ENCODE measurements at regions not wholly inside any gene's neighbourhood (a gene's known extent, or its start where the extent isn't known, plus 50 kb on each side); places are given as distances from the start of the nearest gene placed in this dataset.
"Not testable (repeated sequence)": the region's sequence is repeated elsewhere in the genome, so short reads cannot be mapped to it uniquely, and the experiment has no call there.

DNA sequence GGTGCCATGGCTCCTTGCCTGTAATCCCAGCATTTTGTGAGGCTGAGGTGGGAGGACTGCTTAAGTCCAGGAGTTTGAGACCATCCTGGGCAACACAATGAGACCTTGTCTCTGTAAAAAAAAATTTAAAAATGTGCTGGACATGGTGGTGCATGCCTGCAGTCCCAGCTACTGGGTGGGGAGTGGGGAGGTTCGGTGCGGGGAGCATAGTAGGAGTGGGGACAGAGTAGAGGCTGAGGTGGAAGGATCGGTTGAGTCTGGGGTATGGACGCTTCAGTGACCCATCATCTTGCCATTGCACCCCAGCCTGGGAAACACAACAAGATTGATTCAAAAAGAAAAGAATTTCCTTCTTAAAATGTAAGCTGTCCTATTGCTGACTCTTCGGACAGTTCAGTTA, 1490.0 kb upstream of the GBE1 start:
- DNase-seq (no peak), ATAC-seq (no peak)
- Mint-ChIP-seq H3K4me3 (no peak overlapping the region), H3K4me1 (no peaks in the 10 kb centered on the region), H3K36me3 (ENCODE audit: low read depth) (no peaks in the 10 kb centered on the region), H3K9me3 (peaks cover 9% of the 10 kb centered on the region), H3K27me3 (no peaks in the 10 kb centered on the region), H3K27ac (no peak overlapping the region)

DNA sequence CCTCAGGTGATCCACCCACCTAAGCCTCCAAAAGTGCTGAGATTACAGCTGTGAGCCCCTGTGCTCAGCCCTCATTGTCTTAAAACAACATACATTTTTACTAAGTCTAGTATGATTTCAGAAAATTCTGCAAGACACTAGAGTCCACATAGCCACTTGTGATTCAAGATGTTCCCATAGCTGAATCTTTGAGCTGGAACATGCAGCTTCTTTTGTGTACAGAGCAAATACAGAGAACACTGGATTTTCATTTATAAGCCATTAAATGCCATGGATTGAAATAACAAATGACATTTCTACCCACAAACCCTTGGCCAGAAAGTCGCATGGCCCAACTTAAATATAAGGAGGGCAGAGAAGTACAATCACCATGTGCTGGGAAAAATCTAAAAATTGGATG, 1489.2 kb upstream of the GBE1 start:
- ATAC-seq (no peak), DNase-seq (no peak)
- Mint-ChIP-seq H3K27me3 (no peaks in the 10 kb centered on the region), H3K4me1 (no peaks in the 10 kb centered on the region), H3K4me3 (no peak overlapping the region), H3K9me3 (peaks cover 15% of the 10 kb centered on the region), H3K36me3 (ENCODE audit: low read depth) (no peaks in the 10 kb centered on the region), H3K27ac (no peak overlapping the region)

DNA sequence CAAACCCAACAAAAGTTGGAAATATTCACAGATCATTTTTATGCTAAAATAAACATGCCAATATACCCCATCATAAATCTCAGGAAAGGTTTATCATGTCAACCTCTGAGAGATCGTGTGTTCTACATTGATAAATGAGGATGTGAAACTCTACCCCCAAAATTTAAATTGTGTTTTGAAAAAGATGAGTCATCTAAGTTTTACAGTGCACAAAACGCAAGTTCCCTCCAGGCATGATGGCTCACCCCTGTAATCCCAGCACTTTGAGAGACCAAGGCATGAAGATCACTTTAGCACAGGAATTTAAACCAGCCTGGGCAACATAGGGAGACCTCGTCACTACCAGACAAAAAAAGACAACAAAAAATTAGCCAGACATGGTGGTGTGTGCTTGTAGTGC, 1487.0 kb upstream of the GBE1 start:
- Mint-ChIP-seq H3K27me3 (no peaks in the 10 kb centered on the region), H3K4me1 (no peaks in the 10 kb centered on the region), H3K4me3 (no peak overlapping the region), H3K9me3 (peaks cover 23% of the 10 kb centered on the region), H3K36me3 (ENCODE audit: low read depth) (no peaks in the 10 kb centered on the region), H3K27ac (no peak overlapping the region)
- DNase-seq (no peak), ATAC-seq (no peak)

DNA sequence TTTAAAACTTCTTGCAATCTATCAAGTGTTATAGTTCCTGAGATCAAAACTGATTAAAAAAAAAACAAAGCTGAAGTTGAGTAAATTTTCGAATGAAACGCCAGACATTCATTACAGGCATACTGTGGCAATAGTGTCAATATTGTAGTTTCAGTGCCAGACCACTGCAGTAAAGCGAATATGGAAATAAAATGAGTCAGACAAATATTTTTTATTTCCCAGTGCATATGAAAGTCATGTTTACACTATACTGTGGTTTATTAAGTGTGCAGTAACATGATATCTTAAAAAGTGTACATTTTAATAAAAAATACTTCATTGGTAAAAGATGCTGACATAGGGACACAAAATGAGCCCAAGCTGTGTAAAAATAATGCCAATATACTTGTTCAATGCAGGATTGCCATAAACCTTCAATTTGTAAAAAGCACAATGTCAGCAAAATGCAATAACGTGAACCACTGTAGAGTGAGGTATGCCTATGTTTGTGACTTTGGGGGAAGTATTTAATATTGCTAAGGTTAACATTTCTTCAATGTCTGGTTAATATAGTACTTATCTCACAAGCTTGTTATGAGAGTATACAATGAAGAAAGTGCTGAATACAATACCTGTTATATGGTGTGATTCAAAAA, 1473.9 kb upstream of the GBE1 start:
- no peak for ATAC-seq

DNA sequence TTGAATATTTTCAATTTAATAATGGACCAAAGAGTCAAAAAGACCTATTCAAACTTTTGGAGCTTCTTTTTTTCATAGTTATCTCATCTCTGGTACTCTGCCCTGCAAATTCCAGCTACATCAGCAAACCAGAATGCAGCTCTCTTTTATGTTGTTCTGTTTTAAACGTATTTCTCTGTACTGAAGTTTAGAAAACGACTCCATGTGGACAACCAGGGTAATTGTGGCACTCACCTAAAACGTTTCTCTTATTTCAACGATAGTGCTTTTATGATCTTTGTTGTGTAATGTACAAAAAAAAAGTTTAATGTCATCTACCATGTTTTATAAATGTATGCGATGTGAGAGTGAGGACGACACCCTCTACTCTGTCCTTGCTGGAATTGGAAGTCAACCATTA, 1472.3 kb upstream of the GBE1 start:
- Mint-ChIP-seq H3K4me3 (no peak overlapping the region), H3K27ac (no peak overlapping the region)
- ATAC-seq, result no peak

More for the DNA sequence above, 1473.9 kb upstream of the GBE1 start:
- no peak for DNase-seq
- Mint-ChIP-seq H3K27ac (no peak overlapping the region), H3K4me1 (no peaks in the 10 kb centered on the region), H3K36me3 (ENCODE audit: low read depth) (no peaks in the 10 kb centered on the region), H3K9me3 (peaks cover 8% of the 10 kb centered on the region), H3K27me3 (no peaks in the 10 kb centered on the region), H3K4me3 (no peak overlapping the region)

DNA sequence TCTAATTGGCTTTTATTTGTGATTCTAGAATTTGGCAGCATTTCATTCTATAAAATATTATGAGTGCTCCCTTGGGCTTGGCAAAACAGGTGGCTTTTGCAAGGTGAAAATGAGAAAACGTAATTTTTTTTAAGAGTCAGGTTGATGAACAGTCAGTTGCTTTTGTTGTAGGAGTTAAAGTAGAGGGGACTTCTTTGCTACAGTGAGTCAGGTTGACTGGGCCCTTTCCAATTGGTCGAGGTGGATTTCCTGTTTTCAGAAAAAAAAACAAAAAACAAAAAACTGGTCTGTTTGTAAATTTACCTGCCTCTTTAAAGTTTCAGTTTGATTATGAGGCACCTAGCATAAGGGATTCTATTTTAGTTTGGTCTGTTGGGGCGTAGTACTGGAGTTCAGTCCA, 1469.4 kb upstream of the GBE1 start:
- no peaks in the 10 kb centered on the region for H3K36me3 Mint-ChIP-seq (ENCODE audit: low read depth)
- H3K27me3 Mint-ChIP-seq, result no peaks in the 10 kb centered on the region
- no peaks in the 10 kb centered on the region for H3K4me1 Mint-ChIP-seq
- H3K9me3 Mint-ChIP-seq, result peaks cover 7% of the 10 kb centered on the region
- no peak overlapping the region for H3K27ac Mint-ChIP-seq
- DNase-seq (no peak), ATAC-seq (no peak)
- H3K4me3 Mint-ChIP-seq, result no peak overlapping the region

More for the DNA sequence above, 1472.3 kb upstream of the GBE1 start:
- H3K27me3 Mint-ChIP-seq, result no peaks in the 10 kb centered on the region
- no peaks in the 10 kb centered on the region for H3K36me3 Mint-ChIP-seq (ENCODE audit: low read depth)
- peaks cover 7% of the 10 kb centered on the region for H3K9me3 Mint-ChIP-seq
- no peaks in the 10 kb centered on the region for H3K4me1 Mint-ChIP-seq
- DNase-seq, result no peak

DNA sequence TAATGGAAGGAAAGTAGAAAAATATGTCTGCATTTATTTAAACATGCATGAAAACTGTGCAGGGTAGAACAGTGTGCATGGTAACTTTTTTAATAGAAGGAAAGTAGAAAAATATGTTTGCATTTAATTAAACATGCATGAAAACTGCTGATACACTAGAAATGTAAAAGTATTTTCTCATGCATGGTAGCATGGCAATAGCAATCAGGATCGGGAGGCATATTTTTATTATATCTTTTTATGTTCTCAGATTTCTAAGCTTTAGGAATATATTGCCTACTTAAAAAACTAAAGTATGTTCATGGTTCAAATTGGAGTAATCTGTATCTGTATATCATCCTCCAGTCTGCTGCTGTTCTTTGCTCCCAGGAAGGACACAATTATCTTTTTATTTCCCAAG, 1468.9 kb upstream of the GBE1 start:
- Mint-ChIP-seq H3K9me3 (peaks cover 7% of the 10 kb centered on the region), H3K4me1 (no peaks in the 10 kb centered on the region), H3K27ac (no peak overlapping the region), H3K27me3 (no peaks in the 10 kb centered on the region), H3K36me3 (ENCODE audit: low read depth) (no peaks in the 10 kb centered on the region), H3K4me3 (no peak overlapping the region)
- DNase-seq (no peak), ATAC-seq (no peak)

DNA sequence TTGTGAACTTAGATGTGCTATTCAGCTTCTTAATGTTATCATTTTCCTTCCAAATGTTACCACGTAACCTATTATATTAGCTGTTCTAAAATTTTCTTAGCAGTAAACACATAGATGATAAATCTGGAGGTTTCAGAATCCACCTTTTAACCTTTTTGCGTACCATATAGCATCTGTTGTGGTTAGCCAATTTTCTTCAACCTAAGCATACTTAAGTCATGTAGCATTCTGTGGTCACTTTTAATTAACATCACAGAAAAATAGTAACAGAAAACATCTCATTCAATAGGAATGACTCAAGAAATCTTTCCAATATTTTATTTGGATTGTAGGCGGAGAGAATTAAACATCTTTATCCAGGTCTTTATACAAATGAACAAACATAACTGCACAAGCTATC, 1465.3 kb upstream of the GBE1 start:
- H3K27me3 Mint-ChIP-seq, result no peaks in the 10 kb centered on the region
- no peak overlapping the region for H3K4me3 Mint-ChIP-seq
- no peak for ATAC-seq
- no peak for DNase-seq
- no peak overlapping the region for H3K27ac Mint-ChIP-seq
- H3K4me1 Mint-ChIP-seq, result no peaks in the 10 kb centered on the region
- H3K9me3 Mint-ChIP-seq, result peaks cover 4% of the 10 kb centered on the region
- H3K36me3 Mint-ChIP-seq (ENCODE audit: low read depth), result no peaks in the 10 kb centered on the region

DNA sequence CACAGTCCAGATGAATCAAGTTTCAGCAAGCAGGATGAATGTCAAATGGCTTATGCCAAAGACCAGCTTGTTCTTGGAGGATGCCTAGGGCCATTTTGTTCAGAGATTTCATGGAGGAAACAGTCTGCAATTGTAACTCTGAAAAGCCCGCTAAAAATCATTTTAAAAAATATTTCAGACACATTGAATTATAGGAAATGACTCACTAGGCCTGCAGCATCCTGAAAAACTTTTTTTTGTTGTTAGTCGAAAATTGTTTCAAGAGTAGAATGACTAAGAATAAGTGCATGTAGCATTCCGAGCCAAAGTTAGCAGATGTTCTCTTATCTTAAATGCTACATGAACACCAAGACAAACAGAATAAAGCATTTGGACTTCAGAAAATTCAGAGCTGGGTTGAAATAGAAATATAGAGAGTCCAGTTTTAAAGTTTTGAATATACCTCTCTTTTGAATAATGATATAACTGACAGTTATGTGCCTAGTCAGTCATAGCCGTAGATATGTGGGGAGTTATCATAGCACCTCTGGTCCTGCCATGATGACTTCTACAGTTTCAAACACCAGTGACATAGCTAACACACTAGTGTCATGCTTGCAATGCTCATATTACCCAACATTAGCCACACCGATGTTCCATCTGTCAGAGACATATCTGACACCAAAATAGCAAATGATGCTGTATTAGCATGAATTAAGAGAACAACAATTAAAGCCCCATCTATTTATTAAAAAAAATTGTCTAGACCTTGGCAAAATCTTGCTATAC, 1462.8 kb upstream of the GBE1 start:
- no peak overlapping the region for H3K27ac Mint-ChIP-seq
- H3K4me1 Mint-ChIP-seq, result no peaks in the 10 kb centered on the region
- H3K4me3 Mint-ChIP-seq, result no peak overlapping the region
- ATAC-seq (no peak), DNase-seq (no peak)
- H3K27me3 Mint-ChIP-seq, result no peaks in the 10 kb centered on the region
- H3K36me3 Mint-ChIP-seq (ENCODE audit: low read depth), result no peaks in the 10 kb centered on the region
- H3K9me3 Mint-ChIP-seq, result peaks cover 3% of the 10 kb centered on the region

DNA sequence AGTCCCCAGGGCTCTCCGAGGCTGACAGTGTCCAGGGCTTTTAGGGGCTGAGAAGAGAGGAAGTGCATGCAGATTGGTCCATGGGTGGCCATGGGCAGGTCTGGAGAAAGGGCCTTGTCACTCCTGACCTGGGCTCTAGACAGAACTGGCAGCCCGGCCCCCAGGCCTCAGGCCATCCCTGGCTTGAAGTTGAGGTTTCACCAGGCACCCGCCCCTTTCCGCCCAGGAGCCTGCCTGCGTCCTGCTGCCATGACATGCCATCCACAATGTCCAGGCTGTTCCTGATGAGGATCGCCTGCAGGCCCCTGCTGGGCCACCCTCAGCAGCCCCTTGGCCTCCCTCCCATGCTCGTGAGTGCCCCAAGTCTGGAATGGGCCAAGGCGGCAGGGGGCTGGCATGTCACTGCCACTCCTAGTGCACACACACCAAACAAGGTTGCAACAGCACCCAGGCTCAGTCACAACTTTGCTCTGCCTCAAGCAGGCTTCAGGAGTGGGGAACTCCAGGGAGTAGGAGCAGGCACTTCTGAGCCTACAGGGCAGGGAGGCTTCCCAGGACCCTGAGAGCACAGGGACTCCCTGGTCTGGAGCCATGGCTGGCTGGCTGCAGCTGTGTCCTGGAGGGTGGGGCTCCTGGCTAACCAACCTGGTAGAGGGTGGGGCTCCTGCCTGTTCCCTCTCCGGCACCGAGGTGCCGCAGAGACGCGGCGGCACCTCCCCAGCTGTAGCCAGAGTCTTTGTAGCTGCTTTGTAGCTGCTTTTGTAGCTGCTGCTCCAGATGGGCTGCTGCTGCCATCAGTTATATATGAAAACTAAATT, 1457.1 kb upstream of the GBE1 start:
- no peak overlapping the region for H3K4me3 Mint-ChIP-seq
- H3K4me1 Mint-ChIP-seq, result no peaks in the 10 kb centered on the region
- H3K27ac Mint-ChIP-seq, result no peak overlapping the region
- ATAC-seq, result no peak
- no peaks in the 10 kb centered on the region for H3K36me3 Mint-ChIP-seq (ENCODE audit: low read depth)
- DNase-seq, result no peak
- no peaks in the 10 kb centered on the region for H3K27me3 Mint-ChIP-seq
- peaks cover 8% of the 10 kb centered on the region for H3K9me3 Mint-ChIP-seq

DNA sequence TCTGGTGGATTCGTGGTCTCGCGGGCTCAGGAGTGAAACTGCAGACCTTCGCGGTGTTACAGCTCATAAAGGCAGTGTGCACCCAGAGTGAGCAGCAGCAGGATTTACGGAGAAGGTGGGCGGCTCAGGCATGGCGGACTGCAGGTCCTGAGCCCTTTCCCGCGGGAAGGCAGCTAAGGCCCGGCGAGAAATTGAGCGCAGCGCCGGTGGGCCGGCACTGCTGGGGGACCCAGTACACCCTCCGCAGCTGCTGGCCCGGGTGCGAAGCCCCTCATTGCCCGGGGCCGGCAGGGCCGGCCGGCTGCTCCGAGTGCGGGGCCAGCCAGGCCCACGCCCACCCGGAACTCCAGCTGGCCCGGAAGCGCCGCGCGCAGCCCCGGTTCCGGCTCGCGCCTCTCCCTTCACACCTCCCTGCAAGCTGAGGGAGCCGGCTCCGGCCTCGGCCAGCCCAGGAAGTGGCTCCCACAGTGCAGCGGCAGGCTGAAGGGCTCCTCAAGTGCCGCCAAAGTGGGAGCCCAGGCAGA, 1456.2 kb upstream of the GBE1 start:
- H3K4me3 Mint-ChIP-seq; ATAC-seq; DNase-seq; H3K36me3 Mint-ChIP-seq (ENCODE audit: low read depth); H3K27me3 Mint-ChIP-seq; H3K4me1 Mint-ChIP-seq; H3K27ac Mint-ChIP-seq; H3K9me3 Mint-ChIP-seq: not testable (repeated sequence)

DNA sequence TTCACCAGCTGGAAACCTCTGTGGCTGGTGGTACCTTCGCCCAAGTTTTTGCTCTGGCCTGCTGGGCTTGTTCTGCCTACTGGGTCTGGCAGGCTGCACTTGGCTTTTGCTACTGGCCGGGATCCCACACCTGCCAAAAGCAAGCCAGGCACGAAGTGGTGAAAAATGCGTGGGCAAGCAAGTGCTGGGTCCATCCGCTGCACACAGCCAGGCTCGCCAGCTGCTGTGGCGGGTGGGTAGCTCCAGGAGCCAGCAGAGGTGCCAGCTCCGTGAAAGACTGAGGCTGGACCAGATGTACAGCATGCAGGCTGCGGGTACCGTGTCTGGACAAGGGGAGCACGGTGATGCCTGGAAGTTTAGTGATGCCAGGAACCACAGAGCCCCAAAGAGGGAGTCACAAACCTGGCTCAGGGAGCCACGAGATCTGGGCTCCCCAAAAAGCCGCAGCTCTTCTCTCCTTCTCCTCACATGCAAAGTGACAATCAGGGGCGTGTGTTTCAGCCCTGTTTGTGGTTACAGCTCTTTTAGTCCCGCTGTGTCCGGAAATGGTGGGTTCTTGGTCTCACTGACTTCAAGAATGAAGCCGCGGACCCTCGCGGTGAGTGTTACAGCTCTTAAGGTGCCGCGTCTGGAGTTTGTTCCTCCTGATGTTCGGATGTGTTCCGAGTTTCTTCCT, 1455.6 kb upstream of the GBE1 start:
- no peak for DNase-seq
- no peaks in the 10 kb centered on the region for H3K4me1 Mint-ChIP-seq
- H3K4me3 Mint-ChIP-seq, result no peak overlapping the region
- no peak for ATAC-seq
- H3K27ac Mint-ChIP-seq, result no peak overlapping the region
- H3K9me3 Mint-ChIP-seq, result peaks cover 8% of the 10 kb centered on the region
- H3K36me3 Mint-ChIP-seq (ENCODE audit: low read depth), result no peaks in the 10 kb centered on the region
- H3K27me3 Mint-ChIP-seq, result no peaks in the 10 kb centered on the region

DNA sequence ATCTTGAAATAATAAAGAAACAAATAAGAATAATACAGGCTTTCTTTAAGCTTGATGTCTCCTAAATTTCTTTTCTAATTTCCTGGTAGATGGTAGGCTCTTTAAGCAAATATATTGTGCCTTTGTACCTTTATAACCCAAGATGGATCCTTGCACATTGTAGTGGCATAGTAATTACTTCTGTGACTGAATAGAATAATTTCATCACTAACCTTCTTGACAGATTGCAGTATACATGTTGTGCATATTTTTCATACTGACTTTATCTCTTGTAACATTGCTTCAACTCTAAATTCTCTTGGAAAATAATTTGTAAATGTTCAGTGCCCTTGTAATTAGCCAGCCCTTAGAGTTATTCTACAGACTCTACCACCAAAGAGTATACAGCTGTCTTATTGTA, 1433.8 kb upstream of the GBE1 start:
- Mint-ChIP-seq H3K27me3 (no peaks in the 10 kb centered on the region), H3K4me3 (no peak overlapping the region), H3K9me3 (peaks cover 31% of the 10 kb centered on the region), H3K27ac (no peak overlapping the region), H3K4me1 (no peaks in the 10 kb centered on the region), H3K36me3 (ENCODE audit: low read depth) (no peaks in the 10 kb centered on the region)
- DNase-seq, result no peak
- ATAC-seq, result no peak

DNA sequence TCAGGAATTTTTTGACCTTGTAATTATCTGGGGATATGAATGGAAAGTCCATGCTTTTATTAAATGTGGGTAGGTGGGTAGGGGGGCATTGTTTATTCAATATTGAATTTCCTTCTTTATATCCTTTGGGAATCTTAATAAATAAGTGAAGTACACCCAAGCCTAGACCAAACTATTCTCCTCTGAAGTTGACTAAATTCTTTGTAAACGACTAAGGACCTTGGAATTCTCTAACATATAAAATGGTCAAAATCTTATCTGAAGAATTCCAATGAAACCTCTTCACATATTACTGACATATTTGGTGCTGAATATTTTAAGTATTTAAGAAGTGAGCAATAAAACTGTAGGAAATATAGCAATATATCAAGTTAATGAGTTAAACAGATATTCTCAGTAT, 1432.1 kb upstream of the GBE1 start:
- DNase-seq (no peak), ATAC-seq (no peak)
- Mint-ChIP-seq H3K9me3 (peaks cover 25% of the 10 kb centered on the region), H3K4me1 (no peaks in the 10 kb centered on the region), H3K4me3 (no peak overlapping the region), H3K27me3 (no peaks in the 10 kb centered on the region), H3K27ac (no peak overlapping the region), H3K36me3 (ENCODE audit: low read depth) (no peaks in the 10 kb centered on the region)
